Glomerular visceral epithelial cell (primary cell): ENCODE measurements at regions not wholly inside any gene's neighbourhood (a gene's known extent, or its start where the extent isn't known, plus 50 kb on each side); places are given as distances from the start of the nearest gene placed in this dataset.
"Not testable (repeated sequence)": the region's sequence is repeated elsewhere in the genome, so short reads cannot be mapped to it uniquely, and the experiment has no call there.

Experiments used
- DNase-seq: peaks from one replicate; pipeline ENCODE4 v3.0.0-alpha.2; 2016; ENCODE audit errors: extremely low spot score

DNA sequence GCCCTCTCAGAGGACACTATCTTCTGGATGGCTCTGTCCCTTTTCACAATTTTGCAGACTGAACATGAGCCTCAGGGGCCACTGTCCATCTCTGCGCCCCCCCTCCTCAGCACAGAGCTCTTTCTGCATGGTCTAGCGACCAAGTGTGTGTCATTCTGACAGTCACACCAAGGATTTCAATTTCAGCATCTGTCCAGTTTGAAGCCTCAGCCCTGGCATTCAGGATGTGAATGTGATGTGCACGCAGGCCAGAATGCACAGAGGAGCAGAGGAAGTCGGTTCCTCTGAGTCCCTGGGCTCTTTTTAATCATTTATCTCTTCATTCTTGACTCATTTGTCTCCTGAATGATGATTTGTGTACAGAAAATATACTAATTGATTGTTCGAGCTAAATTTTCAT lies 102.0 kb upstream of the PWP1 start:
- DNase-seq, result no peak

DNA sequence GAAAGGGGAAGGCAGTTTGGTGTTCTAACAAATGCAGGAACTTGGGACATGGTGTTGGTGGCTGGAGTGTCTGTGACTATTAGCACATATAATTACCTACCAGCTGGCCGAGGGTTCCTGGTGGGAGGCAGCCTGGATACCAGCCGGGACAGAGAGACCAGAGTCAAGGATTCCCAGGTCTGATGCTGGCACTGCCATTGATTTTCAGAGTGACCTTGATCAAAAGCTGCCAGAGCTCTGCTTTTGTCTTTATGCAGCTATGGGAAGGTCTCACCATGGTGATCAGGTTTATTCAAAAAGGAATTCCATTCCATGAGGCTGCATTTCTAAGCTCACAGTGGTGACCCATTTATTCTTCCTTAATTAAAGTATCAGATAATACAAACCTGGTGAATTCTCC lies 101.0 kb upstream of the PWP1 start:
- no peak for DNase-seq

DNA sequence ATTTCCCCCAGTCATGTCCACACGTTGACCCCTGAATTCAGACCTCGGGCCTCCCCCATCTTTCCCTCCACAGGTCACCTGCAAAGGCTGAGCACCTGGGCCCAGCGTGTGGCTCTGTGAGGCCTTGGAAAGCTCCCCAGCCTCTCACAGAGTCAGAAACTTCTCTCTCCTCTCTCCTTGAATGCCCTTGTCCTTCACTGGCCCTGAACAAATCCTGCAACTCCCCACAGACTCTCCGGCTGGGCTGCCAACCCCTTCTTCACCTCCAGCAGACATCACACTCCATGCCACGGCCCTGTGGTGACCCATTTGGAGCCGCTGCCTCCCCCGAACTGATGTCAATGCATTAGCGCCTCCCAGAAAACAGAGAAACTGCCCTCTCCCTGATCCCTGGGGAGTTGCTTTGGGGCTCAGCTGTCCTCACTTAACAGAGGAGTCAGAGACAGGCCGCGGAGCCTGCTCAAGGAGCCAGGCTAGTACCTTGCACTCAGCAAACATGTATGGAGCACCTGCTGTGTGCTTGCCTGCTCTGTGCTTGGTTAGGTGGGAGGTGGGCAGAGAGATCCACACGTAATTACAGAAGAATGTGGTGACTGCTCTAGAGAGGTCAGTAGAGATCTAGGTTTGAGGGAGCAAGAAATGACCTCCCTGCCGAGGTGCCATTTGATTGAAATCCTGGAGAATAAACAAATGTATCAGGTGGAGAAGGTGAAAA lies 99.2 kb upstream of the PWP1 start:
- no peak for DNase-seq

DNA sequence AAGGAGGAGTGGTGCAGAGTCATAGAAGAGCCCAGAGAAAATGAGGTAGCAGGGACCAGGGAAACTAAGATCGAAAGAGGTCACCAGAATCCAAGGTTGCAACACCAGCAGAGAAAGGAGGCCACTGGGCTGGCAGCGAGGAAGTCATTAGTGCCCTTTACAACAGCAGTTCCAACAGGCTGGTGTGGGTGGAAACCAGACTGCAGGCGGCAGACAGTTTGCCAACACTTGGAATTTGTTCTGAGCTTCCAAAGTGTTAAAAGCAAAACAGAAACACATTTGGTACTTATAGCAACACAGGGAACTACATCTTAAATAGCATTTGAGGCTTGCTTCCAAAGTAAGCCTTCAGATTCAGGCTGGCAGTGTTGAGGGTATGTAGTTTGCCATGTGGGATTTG lies 95.2 kb upstream of the PWP1 start:
- DNase-seq, result no peak

DNA sequence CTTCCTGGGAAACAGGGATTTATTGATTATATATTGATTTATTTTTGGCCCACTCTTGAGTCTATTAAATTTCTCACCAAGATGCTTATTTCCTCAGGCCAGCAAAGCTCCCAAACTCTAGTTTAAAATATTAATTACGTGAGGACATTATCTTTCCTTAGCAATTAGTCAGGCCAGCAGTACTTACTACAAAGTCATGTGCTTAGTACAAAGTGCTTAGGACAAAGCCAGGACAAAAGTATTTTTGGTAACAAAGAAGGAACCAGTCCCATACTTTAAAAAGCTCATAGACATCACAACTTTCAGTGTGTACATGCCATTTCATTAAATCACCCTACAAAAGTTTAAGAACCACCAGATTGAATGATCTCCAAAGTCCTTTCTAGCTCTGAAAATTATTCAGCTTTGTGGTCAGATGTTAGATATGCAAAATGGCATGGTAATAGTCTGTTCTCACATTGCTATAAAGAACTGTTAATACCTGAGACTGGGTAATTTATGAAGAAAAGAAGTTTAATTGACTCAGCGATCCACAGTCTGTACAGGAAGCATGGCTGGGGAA lies 94.7 kb upstream of the PWP1 start:
- no peak for DNase-seq

DNA sequence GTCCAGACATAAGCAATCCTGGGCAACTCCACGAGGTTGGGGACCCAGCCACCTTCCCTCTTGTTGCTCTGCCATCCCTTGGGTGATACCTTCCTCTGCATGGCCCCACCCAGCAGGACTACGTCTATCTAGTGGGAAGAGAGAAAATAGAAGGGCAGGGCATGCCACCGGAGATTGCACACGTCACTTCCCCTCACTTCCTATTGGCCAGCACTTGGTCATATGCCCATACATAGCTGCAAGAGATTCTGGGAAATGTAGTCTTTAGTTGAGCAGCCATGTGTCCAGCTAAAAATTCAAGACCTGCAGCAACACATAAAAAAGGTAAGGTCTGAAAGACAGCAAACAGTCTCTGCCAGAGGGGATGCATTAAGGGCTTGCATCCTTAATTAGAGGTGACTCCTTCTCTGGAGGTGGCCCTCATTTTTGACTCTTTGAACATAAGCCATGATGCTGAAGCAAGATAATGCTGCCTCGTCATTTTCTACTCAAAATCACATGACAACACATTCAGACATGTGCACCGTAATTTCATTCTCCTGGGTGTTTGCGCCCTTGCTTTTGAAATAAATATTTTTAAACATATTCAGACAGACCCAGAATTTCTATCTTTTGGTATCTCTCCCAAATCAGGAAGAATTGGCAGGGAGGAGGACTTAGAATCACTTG lies 91.8 kb upstream of the PWP1 start:
- DNase-seq, result no peak

DNA sequence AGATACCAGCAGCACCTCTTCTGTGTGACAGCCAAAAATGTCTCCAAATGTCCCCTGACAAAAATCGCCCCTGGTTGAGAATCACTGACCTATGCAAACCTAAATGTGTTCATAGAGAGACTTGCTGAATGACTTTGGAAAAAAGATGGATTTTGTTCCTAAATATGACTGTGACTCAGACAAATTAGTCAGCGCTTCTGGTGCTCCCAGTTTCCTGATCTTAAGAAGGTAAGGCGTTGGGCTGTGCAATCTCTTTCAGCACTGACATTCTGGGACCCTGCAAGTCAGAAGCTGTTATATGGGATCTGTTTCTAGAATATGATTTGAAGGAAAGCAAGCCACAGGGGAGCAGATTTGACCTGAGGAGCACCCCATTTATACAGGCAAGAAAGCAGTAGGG lies 90.6 kb upstream of the PWP1 start:
- DNase-seq, result no peak

DNA sequence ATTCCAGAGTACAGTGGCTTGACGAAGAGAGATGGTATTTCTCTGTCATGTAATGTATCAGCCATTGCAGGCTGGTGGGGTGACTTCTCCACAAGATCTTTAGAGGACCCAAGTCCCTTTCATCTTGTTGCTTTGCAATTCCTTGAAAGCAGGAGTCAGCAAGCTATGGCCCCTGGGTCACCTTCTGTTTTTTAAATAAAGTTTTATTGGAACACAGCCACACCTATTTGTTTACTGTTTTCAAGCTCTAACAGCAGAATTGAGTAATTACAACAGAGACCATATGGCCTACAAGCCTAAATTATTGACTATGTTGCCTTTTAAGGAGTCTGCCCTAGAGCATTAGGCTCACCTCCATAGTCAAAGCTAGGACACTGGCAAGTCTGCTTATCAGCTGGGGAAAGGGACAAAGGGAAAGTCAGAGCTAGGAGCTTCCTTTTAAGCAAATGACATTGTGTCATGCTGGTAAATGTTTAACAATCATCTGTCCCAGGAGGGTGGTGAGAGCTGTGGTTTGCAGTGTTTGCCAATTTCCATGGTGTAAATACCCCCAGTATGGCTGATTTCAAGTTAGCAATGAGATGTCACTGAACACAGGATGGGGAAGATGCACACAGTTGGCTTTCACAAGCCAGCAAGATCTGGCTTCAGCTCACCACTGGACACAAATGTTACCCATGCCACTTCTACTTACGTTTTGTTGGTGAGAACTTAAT lies 87.7 kb upstream of the PWP1 start:
- no peak for DNase-seq

DNA sequence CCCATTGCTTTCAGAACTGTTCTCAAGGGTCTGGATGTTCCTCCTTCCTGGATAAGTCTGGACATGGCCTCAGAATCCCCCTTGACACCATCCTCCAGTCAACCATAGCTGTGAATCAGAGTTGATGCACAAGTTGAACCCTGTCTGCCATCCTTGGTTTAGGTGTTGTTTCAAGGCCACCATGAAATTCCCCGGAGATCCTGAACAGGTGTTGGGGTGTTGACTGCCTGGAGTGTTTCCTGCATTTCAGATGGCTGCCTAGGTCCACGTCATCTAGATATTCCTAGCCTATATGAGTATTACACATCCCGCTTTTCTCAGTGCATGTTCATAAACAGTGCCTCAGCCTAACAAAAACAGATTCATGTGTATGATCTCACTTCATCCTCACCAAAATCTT lies 86.7 kb upstream of the PWP1 start:
- no peak for DNase-seq

DNA sequence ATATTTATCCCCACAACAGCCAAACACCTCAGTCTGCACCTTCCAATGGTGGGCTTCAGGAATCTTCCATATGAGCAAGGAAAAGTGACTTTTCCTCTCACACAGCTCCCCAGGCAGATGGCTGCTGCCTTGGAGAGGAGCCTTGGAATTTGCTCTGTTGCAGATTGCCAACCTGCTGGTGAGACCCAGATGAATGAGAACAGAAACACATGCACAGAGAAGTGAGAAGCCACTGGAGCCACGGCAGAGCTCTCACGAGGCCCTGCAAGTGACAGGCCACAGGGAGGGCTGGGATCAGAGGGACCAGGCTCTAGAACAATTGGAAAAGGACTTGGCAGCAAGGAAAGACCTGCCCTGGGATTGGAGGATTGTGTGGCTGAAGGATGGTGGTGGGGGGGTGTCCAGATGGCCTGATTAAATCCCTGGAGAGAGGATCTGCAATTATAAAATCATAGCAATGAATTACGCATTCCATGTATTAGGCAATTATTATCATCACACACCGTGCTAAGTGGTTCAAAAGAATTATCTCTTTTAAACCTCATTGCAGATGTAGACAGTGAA lies 84.9 kb upstream of the PWP1 start:
- no peak for DNase-seq

DNA sequence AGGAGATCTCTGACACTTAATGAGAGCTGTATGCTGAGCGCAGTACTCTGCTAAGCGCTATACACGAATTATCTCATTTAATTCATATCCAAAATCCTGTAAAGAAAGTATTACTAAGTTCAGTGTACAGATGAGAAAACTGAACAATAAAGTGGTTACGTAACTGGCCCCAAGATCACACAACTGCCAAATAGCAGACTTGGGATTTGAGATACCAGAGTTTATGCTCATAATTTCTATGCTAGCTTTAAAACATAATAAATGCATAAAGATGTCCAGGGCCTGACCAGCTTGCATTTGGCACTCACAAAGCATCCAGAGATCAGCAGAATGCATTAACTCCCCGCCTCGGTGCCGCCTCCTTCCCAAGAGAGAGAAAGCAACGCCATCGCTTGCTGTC lies 83.2 kb upstream of the PWP1 start:
- no peak for DNase-seq

DNA sequence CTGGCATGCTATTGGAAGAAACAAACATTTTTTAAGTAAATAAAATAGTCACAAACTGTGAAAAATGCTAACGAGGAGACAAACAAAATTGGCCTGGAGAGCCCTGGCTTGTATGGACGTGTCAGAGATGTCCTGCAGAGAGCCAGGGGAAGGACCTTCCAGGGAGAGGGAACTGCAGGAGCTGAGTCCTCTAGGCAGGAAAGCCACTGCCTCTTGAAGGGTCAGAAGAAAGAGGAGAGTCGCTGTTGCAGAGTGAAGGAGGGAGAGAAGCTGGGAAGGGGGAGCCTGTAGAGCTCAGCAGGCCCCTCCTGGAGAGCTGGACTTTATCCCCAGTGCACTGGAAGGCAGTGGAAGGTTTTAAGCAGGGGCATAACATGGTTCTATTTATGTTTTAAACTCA lies 80.3 kb upstream of the PWP1 start:
- DNase-seq, result no peak

DNA sequence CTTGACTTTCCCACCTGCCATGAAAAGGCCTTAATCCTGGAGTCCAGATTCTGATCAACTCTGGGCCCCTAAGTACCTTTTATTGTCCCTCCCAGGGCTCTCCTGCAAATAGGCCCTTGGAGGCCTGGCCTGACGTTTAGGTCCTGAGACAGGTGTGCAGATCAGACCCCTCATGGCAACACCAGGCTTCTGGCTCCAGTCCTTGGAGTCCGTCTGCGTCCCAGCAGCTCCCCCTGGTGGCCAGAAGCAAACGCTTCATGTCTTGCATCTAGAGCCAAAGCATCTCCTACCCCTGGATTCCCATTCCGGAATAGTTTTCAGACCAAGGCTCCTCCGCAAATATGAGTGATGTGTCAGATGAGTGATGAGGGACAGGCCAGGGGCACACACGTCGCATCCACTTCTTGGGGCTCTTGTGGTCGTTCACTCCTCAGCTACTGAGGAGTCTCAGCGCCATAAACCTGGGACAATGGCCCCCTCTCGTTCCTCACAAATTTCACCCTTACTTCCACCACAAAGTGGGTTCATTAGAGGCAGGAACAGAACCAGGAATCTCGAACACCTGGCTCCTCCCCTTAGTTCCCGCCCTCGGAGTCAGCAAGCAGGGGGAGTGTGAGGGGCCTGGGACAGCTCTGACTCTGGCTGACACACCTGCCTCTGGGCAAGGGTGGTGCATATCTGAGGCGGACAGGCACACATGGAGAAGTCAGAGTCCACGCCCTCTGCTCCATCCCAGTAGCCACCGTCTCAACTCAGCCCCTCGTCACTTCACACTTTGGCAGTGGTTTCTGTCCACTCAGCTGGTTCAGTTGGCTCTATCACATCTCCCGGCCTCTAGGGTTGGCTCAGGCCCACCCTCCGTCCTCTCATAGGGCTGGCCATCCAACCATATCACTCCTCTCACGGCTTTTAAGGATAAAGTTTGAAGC lies 77.9 kb upstream of the PWP1 start:
- DNase-seq, result peak; percentile 79

DNA sequence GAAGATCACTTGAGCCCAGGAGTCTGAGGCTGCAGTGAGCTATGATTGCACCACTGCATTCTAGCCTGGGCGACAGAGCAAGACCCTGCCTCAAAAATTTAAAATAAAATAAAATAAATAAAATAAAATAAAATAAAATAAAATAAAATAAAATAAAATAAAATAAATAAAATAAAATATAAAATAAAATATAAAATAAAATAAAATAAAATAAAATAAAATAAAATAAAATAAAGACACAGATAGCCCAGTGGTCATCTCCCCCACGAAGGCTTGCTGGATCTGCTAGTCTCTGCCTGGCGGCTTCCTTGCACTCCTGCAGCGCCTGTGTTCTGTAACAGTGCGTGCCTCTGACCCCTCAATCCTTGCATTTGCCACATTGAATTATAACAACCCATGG lies 76.8 kb upstream of the PWP1 start:
- DNase-seq, result not testable (repeated sequence)

DNA sequence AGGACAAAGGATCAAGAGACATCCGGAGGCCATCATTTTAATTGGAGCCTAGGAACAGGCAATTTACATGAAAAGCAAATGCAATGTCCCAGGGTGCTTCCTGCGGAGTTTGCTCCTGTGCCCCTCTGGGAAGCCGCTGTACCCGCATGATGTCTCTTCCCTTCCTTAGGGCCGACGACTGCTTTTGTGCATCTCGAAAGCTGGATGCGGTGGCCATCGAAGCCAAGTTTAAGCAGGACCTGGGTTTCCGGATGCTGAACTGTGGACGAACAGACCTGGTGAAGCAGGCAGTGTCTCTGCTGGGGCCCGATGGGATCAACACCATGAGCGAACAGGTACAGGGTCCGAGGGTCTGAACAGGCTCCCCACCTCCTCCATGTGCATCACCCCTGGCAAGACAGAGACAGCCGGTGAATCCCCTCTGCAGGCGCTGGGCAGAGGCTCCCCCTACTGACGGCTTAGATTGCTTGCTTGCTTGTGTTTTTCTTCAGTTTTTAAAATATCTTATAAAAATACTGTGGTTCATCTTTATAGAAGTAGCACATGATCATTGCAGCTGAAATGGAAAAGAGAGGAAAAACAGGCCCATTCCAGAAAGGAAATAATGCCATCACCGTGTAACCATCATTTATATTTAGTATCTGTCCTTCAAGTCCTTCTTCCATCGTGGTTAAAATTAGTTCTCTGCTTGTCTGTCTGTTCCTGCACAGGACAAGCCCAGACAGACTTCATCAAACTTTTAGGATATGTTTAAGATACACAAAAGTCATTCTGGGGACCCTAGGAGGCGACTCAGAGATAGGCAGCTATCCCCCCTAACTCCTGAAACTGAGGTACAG lies 75.4 kb upstream of the PWP1 start:
- DNase-seq, result peak; percentile 43

DNA sequence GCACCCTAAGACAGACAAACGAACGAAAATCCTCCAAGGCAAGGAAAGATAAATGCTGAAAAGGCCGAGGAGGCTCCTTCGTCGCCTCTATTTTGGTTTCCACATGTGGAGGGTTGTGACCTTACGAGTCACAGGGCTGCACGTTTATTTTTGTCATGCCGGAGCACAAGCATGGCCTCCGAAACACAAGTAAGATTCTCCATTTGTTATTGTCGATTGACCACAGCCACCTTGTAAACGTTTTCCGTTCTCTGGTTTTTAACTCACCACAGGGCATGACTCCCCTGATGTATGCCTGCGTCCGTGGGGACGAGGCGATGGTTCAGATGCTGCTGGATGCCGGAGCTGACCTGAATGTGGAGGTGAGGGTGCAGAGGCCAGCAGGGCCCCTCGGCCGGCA lies 73.1 kb upstream of the PWP1 start:
- DNase-seq, result no peak

DNA sequence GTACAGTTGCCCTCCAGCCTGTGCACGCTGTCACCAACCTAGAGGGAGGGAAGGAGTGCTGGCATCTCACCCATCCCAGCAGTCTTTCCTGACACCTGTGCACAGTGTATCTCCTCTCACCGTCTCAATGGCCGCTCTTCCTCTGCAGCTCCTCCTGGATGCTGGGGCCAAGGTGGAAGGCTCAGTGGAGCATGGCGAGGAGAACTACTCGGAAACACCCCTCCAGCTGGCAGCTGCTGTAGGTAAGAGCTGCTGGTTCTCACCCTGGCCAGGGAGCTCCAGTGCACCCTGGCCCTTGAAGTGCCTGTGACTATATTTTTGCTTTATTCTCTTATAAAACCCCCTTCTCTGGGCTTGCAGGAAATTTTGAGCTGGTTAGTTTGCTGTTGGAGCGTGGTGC lies 68.7 kb upstream of the PWP1 start:
- no peak for DNase-seq

DNA sequence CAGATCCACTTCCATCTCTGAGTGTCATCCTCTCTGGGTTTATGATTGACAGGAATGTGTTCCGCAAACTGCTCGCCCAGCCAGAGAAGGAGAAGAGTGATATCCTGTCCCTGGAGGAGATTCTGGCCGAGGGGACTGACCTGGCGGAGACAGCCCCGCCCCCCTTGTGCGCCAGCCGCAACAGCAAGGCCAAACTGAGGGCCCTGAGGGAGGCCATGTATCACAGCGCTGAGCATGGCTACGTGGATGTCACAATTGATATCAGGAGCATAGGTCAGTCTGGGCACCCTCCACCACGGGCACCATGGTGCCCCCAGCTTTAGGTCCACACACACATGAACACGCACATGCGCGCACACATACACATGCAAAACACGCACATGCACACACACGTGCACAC lies 67.5 kb upstream of the PWP1 start:
- no peak for DNase-seq

DNA sequence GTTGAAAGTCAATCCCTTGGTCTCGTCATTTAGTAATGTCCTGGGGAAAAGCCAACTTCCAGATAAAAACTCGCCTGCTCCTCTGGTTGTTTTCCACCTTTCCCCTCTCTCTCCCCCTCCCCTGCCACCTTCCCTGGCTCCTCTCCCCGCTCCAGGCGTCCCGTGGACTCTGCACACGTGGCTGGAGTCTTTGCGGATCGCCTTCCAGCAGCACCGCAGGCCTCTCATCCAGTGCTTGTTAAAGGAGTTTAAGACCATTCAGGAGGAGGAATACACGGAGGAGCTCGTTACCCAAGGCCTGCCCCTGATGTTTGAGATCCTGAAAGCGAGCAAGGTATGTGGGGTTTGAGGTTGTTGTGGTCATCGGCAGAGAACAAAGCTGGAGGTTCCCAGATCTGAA lies 65.8 kb upstream of the PWP1 start:
- DNase-seq, result no peak

DNA sequence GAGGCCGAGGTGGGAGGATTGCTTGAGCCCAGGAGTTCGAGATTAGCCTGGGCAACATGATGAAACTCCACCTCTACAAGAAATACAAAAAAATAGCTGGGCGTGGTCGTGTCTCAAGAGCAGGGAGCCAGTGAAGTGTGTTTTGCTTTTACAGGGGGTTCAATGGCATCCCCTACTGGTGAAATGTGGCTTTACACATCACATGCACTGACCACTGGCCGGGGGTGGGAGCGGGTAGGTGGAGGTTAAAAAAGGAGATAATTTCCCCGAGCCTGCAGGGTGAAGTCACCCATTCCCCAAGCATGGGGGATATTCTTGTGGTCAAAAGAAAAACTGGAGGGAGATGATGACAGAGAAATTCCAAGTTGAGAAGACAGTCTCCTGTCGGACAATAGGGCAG lies 63.6 kb upstream of the PWP1 start:
- peak; percentile 77 for DNase-seq

DNA sequence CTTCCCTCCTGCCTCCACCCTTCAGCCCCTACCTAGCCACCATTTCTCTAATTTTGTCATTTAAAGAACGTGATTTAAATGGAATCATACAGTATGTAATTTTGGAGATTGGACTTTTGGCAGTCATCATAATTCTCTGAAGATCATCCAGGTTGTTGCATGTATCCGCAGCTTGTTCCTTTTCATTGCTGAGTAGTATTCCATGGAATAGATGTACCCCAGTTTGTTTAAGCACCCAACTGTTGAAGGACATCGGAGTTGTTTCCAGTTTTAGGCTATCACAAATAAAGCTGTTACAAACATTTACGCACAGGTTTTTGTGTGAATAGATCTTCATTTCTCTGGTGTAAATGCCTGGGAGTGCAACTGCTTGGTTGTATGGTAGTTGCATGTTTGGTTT lies 61.1 kb upstream of the PWP1 start:
- DNase-seq, result no peak
